PC-3 (cell line): ENCODE measurements at regions not wholly inside any gene's neighbourhood (a gene's known extent, or its start where the extent isn't known, plus 50 kb on each side); places are given as distances from the start of the nearest gene placed in this dataset.

Source experiments
- ATAC-seq: fragments of 200-7000 bp; cut with Tn5 transposase; 2 replicates; pipeline ENCODE4 v1.9.1; 2020; ENCODE audit warnings: mild to moderate bottlenecking, moderate library complexity
- BruUV-seq: library from RNA; stranded (reverse); fragments of 400-500 nt; replicated peaks from 2 replicates; lab custom pipeline; 2021; lab: Mats Ljungman, UMichigan
- CTCF ChIA-PET: fragments of 300-600 bp; sonication (Branson Sonifier 250); formaldehyde crosslinking; loops from one replicate; lab custom pipeline; 2022; ENCODE audit warnings: antibody characterized with exemption; lab: Charles Lee
- POLR2A ChIA-PET: fragments of 300-600 bp; sonication (Branson Sonifier 250); formaldehyde crosslinking; loops from one replicate; lab custom pipeline; 2022; ENCODE audit warnings: antibody characterized with exemption; ENCODE audit not compliant: unreplicated experiment; lab: Charles Lee
- DNase-seq: peaks from one replicate; pipeline ENCODE4 v3.0.0-alpha.2; 2015
- H2AFZ ChIP-seq: fragments of 300-600 bp; sonication (generic); 2 replicates; pipeline ENCODE4 v1.6.0; 2016; ENCODE audit warnings: antibody characterized with exemption, low read length
- H3F3A ChIP-seq: fragments of 300-600 bp; sonication (generic); one replicate; pipeline ENCODE4 v1.6.0; 2017; ENCODE audit warnings: antibody characterized with exemption, low read length, control low read depth, mild to moderate bottlenecking; ENCODE audit not compliant: unreplicated experiment
- H3K27ac ChIP-seq: fragments of 300-600 bp; sonication (generic); 2 replicates; pipeline ENCODE4 v1.5.1; 2016; ENCODE audit warnings: mild to moderate bottlenecking, low read length
- H3K27me3 ChIP-seq: fragments of 300-600 bp; sonication (generic); 2 replicates; pipeline ENCODE4 v1.6.1; 2016; ENCODE audit warnings: low read length, mixed read lengths
- H3K36me3 ChIP-seq: fragments of 300-600 bp; sonication (generic); 2 replicates; pipeline ENCODE4 v1.6.1; 2016; ENCODE audit warnings: low read depth, mixed run types, low read length, mixed read lengths
- H3K4me1 ChIP-seq: fragments of 300-600 bp; sonication (generic); 2 replicates; pipeline ENCODE4 v1.5.1; 2016; ENCODE audit warnings: low read length; ENCODE audit not compliant: insufficient read depth
- H3K4me2 ChIP-seq: fragments of 300-600 bp; sonication (generic); 2 replicates; pipeline ENCODE4 v1.6.0; 2016; ENCODE audit warnings: low read length
- H3K4me3 ChIP-seq: fragments of 300-600 bp; sonication (generic); 2 replicates; pipeline ENCODE4 v1.5.1; 2016; ENCODE audit warnings: mild to moderate bottlenecking, low read length, mixed read lengths
- H3K79me2 ChIP-seq: fragments of 300-600 bp; sonication (generic); 2 replicates; pipeline ENCODE4 v1.6.1; 2017; ENCODE audit warnings: low read length, mixed read lengths
- H3K9ac ChIP-seq: fragments of 300-600 bp; sonication (generic); 2 replicates; pipeline ENCODE4 v1.6.0; 2016; ENCODE audit warnings: mild to moderate bottlenecking, low read length
- H3K9me2 ChIP-seq: fragments of 300-600 bp; sonication (generic); replicated peaks from 2 replicates; pipeline ENCODE4 v1.6.1; 2016; ENCODE audit warnings: mixed run types, low read length, mixed read lengths
- H3K9me3 ChIP-seq: fragments of 300-600 bp; sonication (generic); 2 replicates; pipeline ENCODE4 v1.6.1; 2016; ENCODE audit warnings: low read length, mixed read lengths
- H4K20me1 ChIP-seq: fragments of 300-600 bp; sonication (generic); 2 replicates; pipeline ENCODE4 v1.6.1; 2016; ENCODE audit warnings: low read length, mixed read lengths
- EZH2 ChIP-seq: fragments of 300-600 bp; sonication (generic); IDR thresholded peaks from one replicate; pipeline ENCODE4 v1.6.1; 2017; ENCODE audit warnings: antibody characterized with exemption, mild to moderate bottlenecking, low read length; ENCODE audit not compliant: unreplicated experiment
- EZH2phosphoT487 ChIP-seq: fragments of 300-600 bp; sonication (generic); IDR thresholded peaks from 2 replicates; pipeline ENCODE4 v1.6.1; 2018; ENCODE audit warnings: mild to moderate bottlenecking, antibody characterized with exemption, low read length, borderline replicate concordance
- intact Hi-C: fragments of 100-400 bp; cut with micrococcal nuclease; formaldehyde crosslinking; loops from 2 replicates; pipeline ENCODE4 v1.9.0; 2023
- TF ChIP-seq, protein P1 (sequence below): fragments of 300-600 bp; sonication (generic); conservative IDR thresholded peaks from 2 replicates; pipeline ENCODE4 v1.5.1; 2017; ENCODE audit warnings: antibody characterized with exemption, low read depth, mild to moderate bottlenecking, low read length

- Histone ChIP-seq H3K79me2 (no peaks in the 10 kb centered on the region), H3K4me1 (no peaks in the 10 kb centered on the region), H3K27me3 (no peaks in the 10 kb centered on the region), H3K9ac (no peak overlapping the region), H3F3A (no peaks in the 10 kb centered on the region), H3K27ac (no peak overlapping the region), H3K36me3 (no peaks in the 10 kb centered on the region), H4K20me1 (no peaks in the 10 kb centered on the region), H3K4me2 (no peak overlapping the region), H3K9me3 (no peaks in the 10 kb centered on the region), H3K4me3 (no peak overlapping the region), H3K9me2 (no peaks in the 10 kb centered on the region), H2AFZ (no peak overlapping the region)
- TF ChIP-seq, protein P1, sequence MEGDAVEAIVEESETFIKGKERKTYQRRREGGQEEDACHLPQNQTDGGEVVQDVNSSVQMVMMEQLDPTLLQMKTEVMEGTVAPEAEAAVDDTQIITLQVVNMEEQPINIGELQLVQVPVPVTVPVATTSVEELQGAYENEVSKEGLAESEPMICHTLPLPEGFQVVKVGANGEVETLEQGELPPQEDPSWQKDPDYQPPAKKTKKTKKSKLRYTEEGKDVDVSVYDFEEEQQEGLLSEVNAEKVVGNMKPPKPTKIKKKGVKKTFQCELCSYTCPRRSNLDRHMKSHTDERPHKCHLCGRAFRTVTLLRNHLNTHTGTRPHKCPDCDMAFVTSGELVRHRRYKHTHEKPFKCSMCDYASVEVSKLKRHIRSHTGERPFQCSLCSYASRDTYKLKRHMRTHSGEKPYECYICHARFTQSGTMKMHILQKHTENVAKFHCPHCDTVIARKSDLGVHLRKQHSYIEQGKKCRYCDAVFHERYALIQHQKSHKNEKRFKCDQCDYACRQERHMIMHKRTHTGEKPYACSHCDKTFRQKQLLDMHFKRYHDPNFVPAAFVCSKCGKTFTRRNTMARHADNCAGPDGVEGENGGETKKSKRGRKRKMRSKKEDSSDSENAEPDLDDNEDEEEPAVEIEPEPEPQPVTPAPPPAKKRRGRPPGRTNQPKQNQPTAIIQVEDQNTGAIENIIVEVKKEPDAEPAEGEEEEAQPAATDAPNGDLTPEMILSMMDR = no peak
- no peak for TF ChIP-seq EZH2phosphoT487
- no peak for TF ChIP-seq EZH2
- intact Hi-C loops = no loop called here
- DNase-seq (no peak), ATAC-seq (no peak)
- CTCF ChIA-PET = no interaction called here
- BruUV-seq = no TSS peak
- POLR2A ChIA-PET = interaction anchor here (0.5 kb wide), 1 partner anchor 17 kb away, joined by 3 read pairs; no protein-coding TSS in a partner anchor
Observed at GRCh38 chr6:22873513-22874136, 304.3 kb downstream of the HDGFL1 start.

- no peak overlapping the region for H3K4me3 ChIP-seq
- H3K36me3 ChIP-seq = no peaks in the 10 kb centered on the region
- no TSS peak for BruUV-seq
- intact Hi-C loops = no loop called here
- no peak overlapping the region for H3K27ac ChIP-seq
- H3K9ac ChIP-seq = no peak overlapping the region
- ATAC-seq (no peak), DNase-seq (no peak)
- H3K27me3 ChIP-seq = no peaks in the 10 kb centered on the region
- no peaks in the 10 kb centered on the region for H3F3A ChIP-seq
- H3K9me3 ChIP-seq = no peaks in the 10 kb centered on the region
- H4K20me1 ChIP-seq = no peaks in the 10 kb centered on the region
- H3K4me2 ChIP-seq = no peak overlapping the region
- ChIA-PET CTCF (no interaction called here), POLR2A (no interaction called here)
- H3K4me1 ChIP-seq = peaks cover 9% of the 10 kb centered on the region; the same call in 1 of the 2 replicates
- no peaks in the 10 kb centered on the region for H3K79me2 ChIP-seq
- no peaks in the 10 kb centered on the region for H3K9me2 ChIP-seq
- TF ChIP-seq, protein P1 = no peak
- no peak for TF ChIP-seq EZH2phosphoT487
- TF ChIP-seq EZH2 = no peak
- no peak overlapping the region for H2AFZ ChIP-seq
Observed at GRCh38 chr6:22875845-22876244, 306.5 kb downstream of the HDGFL1 start.

DNA sequence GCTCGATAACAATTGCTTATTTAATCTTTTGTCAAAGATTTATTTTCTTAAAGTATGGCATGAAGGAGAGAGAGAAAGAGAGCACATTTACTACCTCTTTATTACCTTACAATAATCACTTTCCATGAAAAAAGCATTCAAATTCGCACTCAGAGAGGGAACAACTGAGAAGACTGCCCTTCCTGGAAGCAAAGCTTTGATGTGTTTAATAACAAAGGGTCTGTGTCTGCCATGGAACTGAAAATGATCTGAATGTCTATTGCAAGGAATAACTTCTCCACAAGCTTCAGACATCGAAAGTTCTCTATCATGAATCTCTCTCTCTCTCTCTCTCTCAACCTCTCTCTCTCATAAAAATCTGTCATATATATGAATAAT, 308.9 kb downstream of the HDGFL1 start:
- Histone ChIP-seq H3K27me3 (no peaks in the 10 kb centered on the region), H3F3A (no peaks in the 10 kb centered on the region), H4K20me1 (no peaks in the 10 kb centered on the region), H3K9me3 (no peaks in the 10 kb centered on the region), H3K27ac (no peak overlapping the region), H2AFZ (no peak overlapping the region), H3K79me2 (no peaks in the 10 kb centered on the region), H3K4me1 (peaks cover 19% of the 10 kb centered on the region), H3K9me2 (no peaks in the 10 kb centered on the region), H3K4me3 (no peak overlapping the region), H3K9ac (no peak overlapping the region), H3K36me3 (no peaks in the 10 kb centered on the region), H3K4me2 (no peak overlapping the region)
- ChIA-PET CTCF (no interaction called here), POLR2A (no interaction called here)
- DNase-seq (no peak), ATAC-seq (no peak)
- TF ChIP-seq, protein P1 = no peak
- TF ChIP-seq EZH2 = no peak
- TF ChIP-seq EZH2phosphoT487 = no peak
- no TSS peak for BruUV-seq
- intact Hi-C loops = no loop called here
